H9 (cell line): ENCODE measurements at regions not wholly inside any gene's neighbourhood (a gene's known extent, or its start where the extent isn't known, plus 50 kb on each side); places are given as distances from the start of the nearest gene placed in this dataset.
A peak's percentile ranks its signal among the peaks of the same experiment; 100 is the strongest.

ENCODE experiments used
- DNase-seq: peaks from one replicate; pipeline ENCODE4 v3.0.0-alpha.2; 2017
- H2AFZ ChIP-seq: one replicate; pipeline ENCODE4 v1.6.1; 2013; ENCODE audit warnings: mild to moderate bottlenecking, low read length, control low read depth, moderate library complexity
- H2AK5ac ChIP-seq: 2 replicates; pipeline ENCODE4 v1.6.1; 2013; ENCODE audit warnings: low read length, control low read depth, mixed read lengths; ENCODE audit not compliant: insufficient read length
- H2BK120ac ChIP-seq: one replicate; pipeline ENCODE4 v1.6.1; 2013; ENCODE audit warnings: low read depth, mild to moderate bottlenecking, low read length, control low read depth, inconsistent platforms; ENCODE audit not compliant: poor library complexity, severe bottlenecking
- H2BK12ac ChIP-seq: 2 replicates; pipeline ENCODE4 v1.6.1; 2013; ENCODE audit warnings: low read length, control low read depth, mixed read lengths, low read depth; ENCODE audit not compliant: insufficient read length
- H2BK15ac ChIP-seq: 2 replicates; pipeline ENCODE4 v1.6.1; 2013; ENCODE audit warnings: low read depth, low read length, control low read depth
- H2BK20ac ChIP-seq: one replicate; pipeline ENCODE4 v1.6.1; 2013; ENCODE audit warnings: low read depth, mild to moderate bottlenecking, low read length, control low read depth, inconsistent platforms; ENCODE audit not compliant: poor library complexity, severe bottlenecking
- H2BK5ac ChIP-seq: 2 replicates; pipeline ENCODE4 v1.6.1; 2013; ENCODE audit warnings: low read length, control low read depth, mixed read lengths; ENCODE audit not compliant: insufficient read length
- H3K14ac ChIP-seq: 2 replicates; pipeline ENCODE4 v1.6.1; 2013; ENCODE audit warnings: low read length, control low read depth; ENCODE audit not compliant: insufficient read depth
- H3K18ac ChIP-seq: 2 replicates; pipeline ENCODE4 v1.6.1; 2013; ENCODE audit warnings: low read depth, mild to moderate bottlenecking, mixed read lengths, low read length, control low read depth; ENCODE audit not compliant: insufficient read length
- H3K23ac ChIP-seq: 2 replicates; pipeline ENCODE4 v1.6.1; 2013; ENCODE audit warnings: low read length, control low read depth, mixed read lengths, low read depth; ENCODE audit not compliant: insufficient read length
- H3K23me2 ChIP-seq: 2 replicates; pipeline ENCODE4 v1.6.1; 2013; ENCODE audit warnings: low read depth, mild to moderate bottlenecking, mixed read lengths, low read length, control low read depth; ENCODE audit not compliant: insufficient read length, poor library complexity, severe bottlenecking
- H3K27ac ChIP-seq: 2 replicates; pipeline ENCODE4 v1.5.1; 2013; ENCODE audit warnings: low read length, control low read depth, mixed read lengths, low read depth; ENCODE audit not compliant: insufficient read length
- H3K27me3 ChIP-seq: 2 replicates; pipeline ENCODE4 v1.6.1; 2013; ENCODE audit warnings: low read length, control low read depth, inconsistent platforms; ENCODE audit not compliant: insufficient read depth
- H3K4ac ChIP-seq: 2 replicates; pipeline ENCODE4 v1.6.1; 2013; ENCODE audit warnings: low read depth, mild to moderate bottlenecking, control low read depth, inconsistent platforms, low read length, moderate library complexity
- H3K4me1 ChIP-seq: 2 replicates; pipeline ENCODE4 v1.6.1; 2013; ENCODE audit warnings: low read length, control low read depth, inconsistent platforms; ENCODE audit not compliant: insufficient read depth
- H3K4me2 ChIP-seq: 2 replicates; pipeline ENCODE4 v1.6.1; 2013; ENCODE audit warnings: low read length, control low read depth, mixed read lengths; ENCODE audit not compliant: insufficient read length, insufficient read depth
- H3K56ac ChIP-seq: 2 replicates; pipeline ENCODE4 v1.6.1; 2013; ENCODE audit warnings: low read depth, mild to moderate bottlenecking, mixed read lengths, low read length, control low read depth; ENCODE audit not compliant: insufficient read length
- H3K79me1 ChIP-seq: 2 replicates; pipeline ENCODE4 v1.6.1; 2013; ENCODE audit warnings: low read depth, mild to moderate bottlenecking, moderate library complexity, low read length, control low read depth, inconsistent platforms; ENCODE audit not compliant: insufficient read depth, poor library complexity, severe bottlenecking
- H3K79me2 ChIP-seq: 2 replicates; pipeline ENCODE4 v1.6.1; 2013; ENCODE audit warnings: low read length, control low read depth, inconsistent platforms; ENCODE audit not compliant: insufficient read depth
- H3K9ac ChIP-seq: 2 replicates; pipeline ENCODE4 v1.6.1; 2013; ENCODE audit warnings: low read length, control low read depth, mixed read lengths; ENCODE audit not compliant: insufficient read length; ENCODE audit errors: extremely low read depth
- H3K9me3 ChIP-seq: one replicate; pipeline ENCODE4 v1.6.1; 2013; ENCODE audit warnings: low read depth, low read length, inconsistent platforms; ENCODE audit not compliant: control insufficient read depth
- H3T11ph ChIP-seq: one replicate; pipeline ENCODE4 v1.6.1; 2013; ENCODE audit warnings: mild to moderate bottlenecking, low read length, control low read depth, inconsistent platforms
- H4K20me1 ChIP-seq: one replicate; pipeline ENCODE4 v1.6.1; 2013; ENCODE audit not compliant: control insufficient read depth, insufficient read length, insufficient read depth
- H4K5ac ChIP-seq: 2 replicates; pipeline ENCODE4 v1.6.1; 2013; ENCODE audit warnings: low read depth, mild to moderate bottlenecking, mixed read lengths, low read length, control low read depth; ENCODE audit not compliant: insufficient read length
- H4K8ac ChIP-seq: replicated peaks from 2 replicates; pipeline ENCODE4 v1.6.1; 2013; ENCODE audit warnings: low read length, control low read depth, mixed read lengths, low read depth; ENCODE audit not compliant: insufficient read length
- H4K91ac ChIP-seq: 2 replicates; pipeline ENCODE4 v1.6.1; 2013; ENCODE audit warnings: low read depth, mild to moderate bottlenecking, moderate library complexity, mixed read lengths, low read length, control low read depth; ENCODE audit not compliant: insufficient read length
- H3K27ac Mint-ChIP-seq, 3 experiments: 2 replicates in 2 of 3; 3 replicates in 1 of 3; pipeline ENCODE4 v1.8.0; 2020 to 2021; ENCODE audit warnings: mixed read lengths in 3 of 3, mild to moderate bottlenecking in 1 of 3, moderate library complexity in 1 of 3
- H3K27me3 Mint-ChIP-seq: 2 replicates; pipeline ENCODE4 v1.8.0; 2021; ENCODE audit warnings: low read depth, mild to moderate bottlenecking, moderate library complexity, mixed read lengths
- H3K36me3 Mint-ChIP-seq, 3 experiments: 2 replicates in 2 of 3; 3 replicates in 1 of 3; pipeline ENCODE4 v1.8.0; 2020 to 2021; ENCODE audit warnings: low read depth in 3 of 3, mixed read lengths in 3 of 3; ENCODE audit not compliant: insufficient read depth in 1 of 3
- H3K4me1 Mint-ChIP-seq, 2 experiments: 2 replicates each; pipeline ENCODE4 v1.8.0; 2020; ENCODE audit warnings: mixed read lengths in 2 of 2
- H3K4me3 Mint-ChIP-seq, 2 experiments: 2 replicates in 1 of 2; 3 replicates in 1 of 2; pipeline ENCODE4 v1.8.0; 2020 to 2021; ENCODE audit warnings: mild to moderate bottlenecking in 2 of 2, mixed read lengths in 2 of 2, moderate library complexity in 1 of 2
- H3K9me3 Mint-ChIP-seq, 2 experiments: 2 replicates in 1 of 2; 3 replicates in 1 of 2; pipeline ENCODE4 v1.8.0; 2020; ENCODE audit warnings: mild to moderate bottlenecking in 2 of 2, mixed read lengths in 2 of 2, moderate library complexity in 1 of 2
- TF ChIP-seq, protein P1 (sequence below): fragments of 200-600 bp; sonication (generic); conservative IDR thresholded peaks from 3 replicates; pipeline ENCODE4 v1.8.0; 2021; ENCODE audit warnings: antibody characterized with exemption, mild to moderate bottlenecking

DNA sequence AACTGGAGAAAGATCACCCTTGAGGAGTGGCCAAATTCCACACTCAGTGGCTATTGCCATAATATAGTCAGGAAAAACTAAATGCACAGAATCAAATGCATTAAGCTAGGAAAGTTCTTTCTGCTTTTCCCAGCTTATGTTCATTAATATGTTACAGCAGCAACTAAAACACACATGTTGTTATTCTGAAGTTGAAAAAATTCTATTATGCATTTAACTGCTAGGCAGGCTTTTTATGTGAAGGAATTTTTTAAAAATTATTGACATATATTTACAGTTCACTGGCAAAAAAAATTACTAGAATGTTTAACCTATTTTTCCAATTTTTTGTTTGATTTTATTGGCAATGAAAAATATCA lies 135.2 kb upstream of the IL12A start:
- H3K23me2 ChIP-seq: no peaks in the 10 kb centered on the region

More for the DNA sequence above, 135.2 kb upstream of the IL12A start:
- Histone ChIP-seq H4K5ac (no peak overlapping the region), H3K4me2 (no peak overlapping the region), H2BK5ac (no peak overlapping the region), H3K79me2 (peaks cover 2% of the 10 kb centered on the region; the same call in 1 of the 2 replicates), H4K20me1 (no peaks in the 10 kb centered on the region), H3K9ac (no peak overlapping the region), H2BK12ac (no peak overlapping the region), H3T11ph (no peak overlapping the region), H4K91ac (no peak overlapping the region), H3K56ac (no peak overlapping the region), H3K4me1 (peaks cover 4% of the 10 kb centered on the region; the same call in 1 of the 2 replicates), H2AK5ac (no peak overlapping the region), H2BK120ac (no peak overlapping the region), H2AFZ (no peak overlapping the region), H3K27me3 (no peaks in the 10 kb centered on the region), H2BK15ac (no peak overlapping the region), H3K4ac (no peak overlapping the region), H3K27ac (no peak overlapping the region), H4K8ac (no peak overlapping the region), H3K18ac (no peak overlapping the region), H3K14ac (no peak overlapping the region), H3K23ac (no peak overlapping the region), H3K9me3 (no peaks in the 10 kb centered on the region), H3K79me1 (no peaks in the 10 kb centered on the region), H2BK20ac (no peak overlapping the region)
- Mint-ChIP-seq H3K27ac (peak overlapping the region in 1 of 3 experiments; percentile 96; a peak in 1 of 7 replicates), H3K4me3 (no peak overlapping the region), H3K4me1 (peaks cover 34 to 37% of the 10 kb centered on the region in 2 experiments), H3K27me3 (no peaks in the 10 kb centered on the region), H3K9me3 (peaks cover 3 to 13% of the 10 kb centered on the region in 2 experiments; a peak in 3 of 5 replicates), H3K36me3 (peaks cover 2 to 8% (median 5%) of the 10 kb centered on the region in 3 experiments; a peak in 6 of 7 replicates)
- DNase-seq: no peak
- TF ChIP-seq, protein P1, sequence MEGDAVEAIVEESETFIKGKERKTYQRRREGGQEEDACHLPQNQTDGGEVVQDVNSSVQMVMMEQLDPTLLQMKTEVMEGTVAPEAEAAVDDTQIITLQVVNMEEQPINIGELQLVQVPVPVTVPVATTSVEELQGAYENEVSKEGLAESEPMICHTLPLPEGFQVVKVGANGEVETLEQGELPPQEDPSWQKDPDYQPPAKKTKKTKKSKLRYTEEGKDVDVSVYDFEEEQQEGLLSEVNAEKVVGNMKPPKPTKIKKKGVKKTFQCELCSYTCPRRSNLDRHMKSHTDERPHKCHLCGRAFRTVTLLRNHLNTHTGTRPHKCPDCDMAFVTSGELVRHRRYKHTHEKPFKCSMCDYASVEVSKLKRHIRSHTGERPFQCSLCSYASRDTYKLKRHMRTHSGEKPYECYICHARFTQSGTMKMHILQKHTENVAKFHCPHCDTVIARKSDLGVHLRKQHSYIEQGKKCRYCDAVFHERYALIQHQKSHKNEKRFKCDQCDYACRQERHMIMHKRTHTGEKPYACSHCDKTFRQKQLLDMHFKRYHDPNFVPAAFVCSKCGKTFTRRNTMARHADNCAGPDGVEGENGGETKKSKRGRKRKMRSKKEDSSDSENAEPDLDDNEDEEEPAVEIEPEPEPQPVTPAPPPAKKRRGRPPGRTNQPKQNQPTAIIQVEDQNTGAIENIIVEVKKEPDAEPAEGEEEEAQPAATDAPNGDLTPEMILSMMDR: no peak
